HEK293T (cell line): ENCODE measurements at regions not wholly inside any gene's neighbourhood (a gene's known extent, or its start where the extent isn't known, plus 50 kb on each side); places are given as distances from the start of the nearest gene placed in this dataset.

Source experiments
- CTCF ChIA-PET: fragments of 350-600 bp; formaldehyde crosslinking; extraction: SDS; loops from one replicate; lab custom pipeline; 2021; ENCODE audit warnings: antibody characterized with exemption, inconsistent platforms; lab: Yijun Ruan, JAX
- POLR2A ChIA-PET: fragments of 350-600 bp; formaldehyde crosslinking; extraction: SDS; loops from one replicate; lab custom pipeline; 2020; ENCODE audit warnings: antibody characterized with exemption, inconsistent platforms; lab: Yijun Ruan, JAX
- DNase-seq: peaks from one replicate; pipeline ENCODE4 v3.0.0; 2012; ENCODE audit warnings: mixed read lengths; ENCODE audit errors: extremely low spot score
- ARNT ChIP-seq: fragments of 450-650 bp; IDR thresholded peaks from 2 replicates; pipeline ENCODE4 v1.6.1; 2017; ENCODE audit warnings: mild to moderate bottlenecking
- BHLHE40 ChIP-seq: fragments of 450-650 bp; IDR thresholded peaks from 2 replicates; pipeline ENCODE4 v1.6.1; 2016; ENCODE audit warnings: mild to moderate bottlenecking, moderate library complexity, borderline replicate concordance
- CTBP1 ChIP-seq: fragments of 450-650 bp; IDR thresholded peaks from 2 replicates; pipeline ENCODE4 v1.6.1; 2016; ENCODE audit warnings: borderline replicate concordance
- ELF4 ChIP-seq: fragments of 450-650 bp; IDR thresholded peaks from 2 replicates; pipeline ENCODE4 v1.6.1; 2017; ENCODE audit warnings: antibody characterized with exemption
- FOXA1 ChIP-seq: fragments of 450-650 bp; IDR thresholded peaks from 2 replicates; pipeline ENCODE4 v1.6.1; 2016; ENCODE audit warnings: mild to moderate bottlenecking
- FOXK2 ChIP-seq: fragments of 450-650 bp; IDR thresholded peaks from 2 replicates; pipeline ENCODE4 v1.6.1; 2016; ENCODE audit warnings: mild to moderate bottlenecking
- FOXM1 ChIP-seq: fragments of 450-650 bp; IDR thresholded peaks from 2 replicates; pipeline ENCODE4 v1.6.1; 2017; ENCODE audit warnings: mild to moderate bottlenecking, borderline replicate concordance
- HDGF ChIP-seq: fragments of 450-650 bp; IDR thresholded peaks from 2 replicates; pipeline ENCODE4 v1.6.1; 2017; ENCODE audit warnings: antibody characterized with exemption, borderline replicate concordance
- L3MBTL2 ChIP-seq: fragments of 450-650 bp; conservative IDR thresholded peaks from 2 replicates; pipeline ENCODE4 v1.6.1; 2016; ENCODE audit warnings: mild to moderate bottlenecking
- LEF1 ChIP-seq: fragments of 450-650 bp; IDR thresholded peaks from 2 replicates; pipeline ENCODE4 v1.6.1; 2017; ENCODE audit warnings: mild to moderate bottlenecking, borderline replicate concordance
- NFRKB ChIP-seq: fragments of 450-650 bp; IDR thresholded peaks from 2 replicates; pipeline ENCODE4 v1.6.1; 2016; ENCODE audit warnings: mild to moderate bottlenecking, moderate library complexity
- PKNOX1 ChIP-seq: fragments of 450-650 bp; IDR thresholded peaks from 2 replicates; pipeline ENCODE4 v1.6.1; 2016
- SP1 ChIP-seq: fragments of 450-650 bp; IDR thresholded peaks from 2 replicates; pipeline ENCODE4 v1.6.1; 2017
- SUZ12 ChIP-seq: fragments of 450-650 bp; IDR thresholded peaks from 2 replicates; pipeline ENCODE4 v1.6.1; 2016; ENCODE audit warnings: mild to moderate bottlenecking
- TARDBP ChIP-seq: fragments of 450-650 bp; IDR thresholded peaks from 2 replicates; pipeline ENCODE4 v1.6.1; 2016
- ZNF384 ChIP-seq: fragments of 450-650 bp; IDR thresholded peaks from 2 replicates; pipeline ENCODE4 v1.6.1; 2016

- ChIA-PET POLR2A (no interaction called here), CTCF (no interaction called here)
- TF ChIP-seq FOXA1 (no peak), CTBP1 (no peak), FOXK2 (no peak), TARDBP (no peak), HDGF (no peak), L3MBTL2 (no peak), PKNOX1 (no peak), ZNF384 (no peak)
- DNase-seq: no peak
Observed at GRCh38 chr2:7428454-7429204, 511.4 kb downstream of the RNF144A start.

GRCh38 chr2:7429733-7430132 lies 512.5 kb downstream of the RNF144A start:
- TF ChIP-seq L3MBTL2 (no peak), PKNOX1 (no peak), ARNT (no peak)
- ChIA-PET POLR2A (no interaction called here), CTCF (interaction anchor here (0.6 kb wide), 1 partner anchor 26 kb away, joined by 3 read pairs; no protein-coding TSS in a partner anchor)
- DNase-seq: no peak

GRCh38 chr2:7430421-7430868 lies 513.2 kb downstream of the RNF144A start:
- no peak for DNase-seq

GRCh38 chr2:7430869-7431641 lies 513.8 kb downstream of the RNF144A start:
- TF ChIP-seq TARDBP (no peak), BHLHE40 (no peak), FOXK2 (no peak), HDGF (no peak), SUZ12 (no peak), PKNOX1 (no peak), LEF1 (no peak), CTBP1 (no peak), ARNT (no peak), ZNF384 (no peak), FOXA1 (no peak), NFRKB (no peak), ELF4 (no peak), FOXM1 (no peak), SP1 (no peak), L3MBTL2 (no peak)
- ChIA-PET POLR2A (no interaction called here), CTCF (no interaction called here)
- DNase-seq: no peak

More at GRCh38 chr2:7430421-7430868, 513.2 kb downstream of the RNF144A start:
- ChIA-PET POLR2A (no interaction called here), CTCF (no interaction called here)
- TF ChIP-seq FOXM1 (no peak), ZNF384 (no peak), L3MBTL2 (no peak), BHLHE40 (no peak), NFRKB (no peak), FOXK2 (no peak), LEF1 (no peak), SUZ12 (no peak), PKNOX1 (no peak), TARDBP (no peak), HDGF (no peak), SP1 (no peak), ELF4 (no peak), CTBP1 (no peak)

GRCh38 chr2:7432436-7432835 lies 515.2 kb downstream of the RNF144A start:
- CTCF ChIA-PET: no interaction called here
- TF ChIP-seq BHLHE40 (no peak), LEF1 (no peak), NFRKB (no peak), HDGF (no peak), FOXK2 (no peak), L3MBTL2 (no peak), ARNT (no peak)

More at GRCh38 chr2:7432436-7432835, 515.2 kb downstream of the RNF144A start:
- POLR2A ChIA-PET: no interaction called here
- DNase-seq: no peak
